Activated T-helper 9 cell treated with anti-CD3 and anti-CD28 coated beads, Interleukin-2, amount 50 U/mL, for 16 hours (primary cell): ENCODE measurements at regions not wholly inside any gene's neighbourhood (a gene's known extent, or its start where the extent isn't known, plus 50 kb on each side); places are given as distances from the start of the nearest gene placed in this dataset.

Experiments used
- DNase-seq: peaks from one replicate; pipeline ENCODE4 v3.0.0-alpha.2; 2020; ENCODE audit warnings: low read depth

DNA sequence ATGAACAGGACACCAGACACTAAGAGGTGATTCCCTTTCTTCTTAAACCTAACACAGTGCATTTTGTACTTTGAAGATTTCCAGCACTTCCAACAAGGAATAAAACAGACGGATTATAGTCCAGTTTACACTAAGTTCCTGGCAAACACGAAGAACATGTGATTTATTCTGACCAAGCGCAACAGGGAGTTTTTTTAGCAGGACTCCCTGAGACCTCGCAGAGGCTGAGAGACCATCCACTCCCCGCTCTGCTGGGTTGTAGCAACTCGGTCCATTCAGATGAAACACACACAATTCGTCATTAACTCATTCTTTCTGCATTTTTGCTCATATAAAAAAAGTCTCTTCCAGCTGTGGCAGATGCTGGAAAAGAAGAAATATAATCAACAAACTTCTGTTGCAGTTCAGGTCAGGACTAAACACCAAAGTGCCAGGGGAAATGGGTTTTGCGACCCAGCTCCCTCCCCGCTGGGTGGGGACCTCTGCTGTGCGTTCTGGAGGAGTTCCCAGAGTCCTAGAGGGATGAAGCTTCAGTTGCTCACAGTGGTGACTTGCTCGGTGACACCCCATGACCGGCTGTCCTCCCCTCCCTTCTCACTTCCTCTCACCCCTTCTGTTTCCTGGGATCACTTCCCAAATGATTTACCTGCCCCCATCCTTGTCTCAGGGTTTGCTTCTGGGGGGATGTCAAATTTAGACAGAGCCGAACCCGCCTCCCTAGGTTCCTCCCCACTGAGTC lies 52.5 kb downstream of the KCNF1 start:
- DNase-seq: no peak

DNA sequence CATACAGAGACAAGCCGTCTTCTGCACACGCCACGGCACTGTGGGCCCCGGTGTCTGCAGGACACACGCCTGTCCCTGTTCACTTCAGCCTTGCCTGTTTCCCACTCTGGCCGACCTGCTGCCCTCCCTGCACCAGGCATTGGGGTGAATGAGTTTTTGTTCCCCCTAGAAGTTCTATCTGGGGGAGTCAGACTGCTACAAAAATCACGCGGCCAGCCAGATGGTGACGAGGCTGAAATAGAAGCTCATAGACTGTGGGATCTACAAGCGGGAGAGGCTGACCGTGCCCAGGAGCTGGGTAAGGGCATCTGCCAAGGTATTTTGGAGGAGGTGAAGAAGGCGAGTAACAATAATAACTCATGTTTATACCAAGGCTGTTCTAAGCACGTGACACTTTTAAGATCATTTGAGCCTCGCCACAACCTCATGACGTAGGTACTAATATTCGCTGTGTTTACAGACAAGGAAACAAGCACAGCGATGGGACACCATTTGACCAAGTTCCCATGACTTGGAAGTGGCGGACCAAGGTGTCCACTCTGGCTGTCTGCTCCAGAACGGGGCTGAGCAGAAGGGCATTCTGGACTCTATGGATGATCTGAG lies 53.6 kb downstream of the KCNF1 start:
- DNase-seq: no peak

DNA sequence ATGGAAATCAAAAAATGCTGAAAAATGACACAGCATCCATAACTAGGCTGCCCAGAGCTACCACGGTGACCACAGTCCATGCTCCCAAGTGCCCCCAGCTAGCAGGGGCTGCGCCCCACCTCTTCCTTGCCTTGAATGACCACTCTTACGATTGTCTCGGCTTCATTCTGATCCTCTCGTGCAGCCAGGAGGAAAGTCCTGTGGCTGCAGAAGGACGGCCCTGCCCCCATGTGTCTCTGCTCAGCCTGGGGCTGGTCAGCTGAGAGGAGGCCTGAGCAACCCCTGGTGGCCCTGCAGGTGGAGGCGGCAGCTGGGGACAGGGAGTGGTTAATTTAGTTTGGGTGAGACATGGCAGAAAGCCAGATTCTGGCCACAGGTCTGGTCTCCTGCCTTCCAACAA lies 54.3 kb downstream of the KCNF1 start:
- no peak for DNase-seq

DNA sequence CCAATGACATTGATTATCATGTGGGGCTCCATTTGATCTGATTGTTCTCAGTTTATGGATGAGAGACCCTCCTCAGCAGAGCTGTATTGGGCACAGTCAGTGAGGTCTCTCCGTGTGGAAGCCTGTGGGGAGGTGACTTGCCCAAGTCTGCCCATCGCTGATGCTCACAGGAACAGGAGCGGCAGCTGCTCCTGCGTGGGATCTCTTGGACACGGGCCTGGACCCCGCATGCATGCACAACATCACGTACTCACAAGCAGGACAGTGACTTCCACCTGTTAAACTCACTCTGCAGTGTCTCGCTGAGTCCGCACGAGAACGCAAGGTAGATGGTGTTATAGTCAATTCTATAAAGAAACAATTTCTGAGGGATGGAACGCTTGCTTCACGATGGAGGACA lies 55.0 kb downstream of the KCNF1 start:
- DNase-seq: no peak

DNA sequence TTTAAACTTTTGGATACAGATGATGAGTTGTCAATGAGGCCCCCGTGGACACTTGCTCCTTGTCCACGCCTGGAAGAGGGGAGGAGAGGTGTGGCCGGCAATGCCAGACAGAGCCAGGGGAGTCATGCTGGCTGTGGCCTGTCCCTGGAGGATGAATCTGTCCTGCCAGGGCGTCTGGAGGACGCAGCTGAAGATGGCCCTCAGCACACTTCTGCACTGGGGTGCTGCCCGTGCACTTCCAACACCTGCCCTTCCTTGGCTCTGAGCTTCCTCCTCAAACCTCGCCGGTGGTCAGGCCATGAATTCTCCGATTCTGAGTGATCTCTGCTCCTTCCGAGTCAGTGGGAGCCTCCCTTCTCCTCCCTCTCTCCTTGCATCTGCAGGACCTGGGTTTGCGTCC lies 56.4 kb downstream of the KCNF1 start:
- DNase-seq: no peak

DNA sequence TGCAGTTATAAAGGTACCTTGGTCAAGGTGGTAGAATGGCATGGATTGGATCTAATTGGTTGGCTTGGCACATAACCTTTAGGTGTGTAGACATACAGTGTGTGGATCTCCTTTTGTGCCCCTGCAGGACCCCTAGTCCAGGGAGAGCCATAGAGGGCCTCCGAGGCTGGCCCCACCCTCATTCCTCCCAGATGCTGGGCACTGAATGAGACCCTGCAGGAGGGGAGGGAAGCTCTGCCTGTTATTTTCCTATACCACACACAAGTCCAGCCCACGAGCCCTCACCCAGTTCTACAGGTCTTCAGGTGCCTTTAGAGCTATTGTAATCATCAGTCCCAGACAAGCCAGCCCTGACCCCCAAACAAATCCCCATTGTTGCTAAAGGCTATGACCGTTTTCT lies 58.9 kb downstream of the KCNF1 start:
- DNase-seq: no peak

DNA sequence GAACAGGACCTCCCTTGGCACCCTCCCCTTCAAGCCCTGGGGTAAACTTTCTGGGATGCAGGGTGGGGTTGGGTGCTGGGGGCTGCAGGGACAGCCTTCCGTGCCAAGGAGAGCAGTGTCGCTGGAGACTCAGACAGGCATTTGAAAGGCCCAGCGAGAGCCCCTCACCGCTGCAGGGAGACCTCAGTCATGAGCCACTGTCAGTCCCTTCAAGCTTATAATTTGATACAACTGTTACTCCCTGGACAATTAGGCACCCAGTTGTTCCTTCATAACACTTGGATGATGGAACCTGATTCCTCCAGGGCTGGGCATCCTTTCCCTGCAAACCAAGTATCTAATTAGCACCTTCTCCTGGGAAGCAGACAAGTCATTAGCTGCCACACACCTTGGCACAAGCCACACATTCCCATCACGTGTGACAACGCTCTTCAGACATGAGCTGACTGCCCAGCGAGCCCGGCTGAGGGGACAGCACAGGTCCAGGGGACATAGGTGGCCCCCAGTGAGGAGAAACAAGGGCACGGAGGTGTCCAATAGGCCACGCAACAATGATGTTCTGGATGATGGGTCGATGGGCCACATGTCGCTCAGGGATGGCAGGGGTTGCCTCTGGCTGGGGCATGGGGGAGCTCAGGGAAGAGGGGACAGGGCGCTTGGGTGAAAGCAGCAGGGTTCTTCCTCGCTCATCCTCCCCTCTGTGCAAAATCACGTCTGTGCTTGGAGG lies 59.6 kb downstream of the KCNF1 start:
- DNase-seq: no peak

DNA sequence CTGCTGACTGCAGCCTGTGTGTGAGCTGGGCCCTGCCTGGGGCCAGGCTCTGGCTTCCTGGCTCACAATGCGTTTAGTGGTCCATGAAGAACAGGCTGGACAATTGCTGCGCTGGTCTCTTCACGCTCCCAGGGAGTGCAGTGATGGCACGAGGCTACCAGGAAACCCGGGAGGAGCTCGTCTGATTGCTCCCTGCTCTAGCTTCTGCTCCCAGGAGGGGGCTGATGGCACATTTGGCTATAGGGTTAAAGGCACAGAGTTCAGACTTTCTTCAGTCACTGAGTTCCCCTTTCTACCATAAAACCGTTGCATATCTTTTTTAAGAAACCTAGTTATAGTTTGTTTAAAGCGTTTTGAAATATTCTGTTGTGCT lies 60.1 kb downstream of the KCNF1 start:
- no peak for DNase-seq

DNA sequence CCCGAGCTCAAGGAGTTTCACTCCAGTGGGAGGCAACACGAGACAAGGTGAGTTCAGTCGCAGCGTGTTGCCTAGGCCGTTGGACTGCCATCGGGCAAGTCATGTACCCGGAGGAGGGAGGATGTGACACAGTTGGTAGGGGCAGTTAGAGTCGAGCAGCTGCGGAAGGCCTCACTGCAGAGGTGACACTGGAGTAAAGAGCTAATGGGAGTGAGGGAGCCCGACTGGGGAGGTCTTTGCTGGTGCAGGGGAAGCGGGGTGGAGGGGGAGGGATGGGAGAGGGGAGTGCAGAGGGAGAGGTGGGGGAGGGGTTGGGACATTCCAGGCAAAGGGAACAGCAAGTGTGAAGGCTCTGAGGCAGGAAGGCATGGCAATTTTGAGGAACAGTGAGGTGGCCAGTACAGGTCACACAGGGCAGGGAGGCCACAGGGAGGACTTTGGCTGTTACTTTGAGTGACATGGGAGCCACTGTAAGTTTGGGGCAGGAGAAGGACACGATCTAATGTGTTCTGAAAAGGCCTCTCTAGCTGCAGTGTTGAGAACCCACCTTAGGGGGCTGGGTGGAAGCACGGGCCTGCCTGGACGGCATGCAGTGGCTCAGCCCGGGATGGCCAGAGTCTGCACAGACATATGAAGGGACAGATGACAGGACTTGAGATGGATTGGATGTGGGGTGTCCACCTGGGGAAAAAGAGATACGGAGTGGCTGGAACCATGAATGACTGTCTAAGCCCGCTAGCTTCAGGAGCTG lies 61.1 kb downstream of the KCNF1 start:
- no peak for DNase-seq

DNA sequence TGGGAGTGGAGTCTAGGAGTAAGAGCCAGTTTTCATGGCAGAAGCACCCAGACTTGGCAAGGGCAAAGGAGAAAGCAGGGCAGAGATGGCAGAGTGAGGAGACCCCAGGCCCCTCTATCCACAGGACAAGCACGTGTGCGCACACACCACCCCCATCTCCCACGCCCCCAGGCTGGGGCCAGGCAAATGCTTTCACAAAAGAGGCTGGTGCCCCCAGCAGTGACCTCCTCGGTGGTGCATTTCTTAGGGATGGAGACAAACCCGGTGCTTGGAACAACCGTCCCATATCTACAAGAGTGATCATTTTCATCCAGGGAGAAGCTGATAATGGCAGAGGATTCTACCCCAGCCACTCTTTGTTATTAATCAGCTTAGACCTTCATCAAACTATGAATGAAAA lies 62.0 kb downstream of the KCNF1 start:
- DNase-seq: no peak

DNA sequence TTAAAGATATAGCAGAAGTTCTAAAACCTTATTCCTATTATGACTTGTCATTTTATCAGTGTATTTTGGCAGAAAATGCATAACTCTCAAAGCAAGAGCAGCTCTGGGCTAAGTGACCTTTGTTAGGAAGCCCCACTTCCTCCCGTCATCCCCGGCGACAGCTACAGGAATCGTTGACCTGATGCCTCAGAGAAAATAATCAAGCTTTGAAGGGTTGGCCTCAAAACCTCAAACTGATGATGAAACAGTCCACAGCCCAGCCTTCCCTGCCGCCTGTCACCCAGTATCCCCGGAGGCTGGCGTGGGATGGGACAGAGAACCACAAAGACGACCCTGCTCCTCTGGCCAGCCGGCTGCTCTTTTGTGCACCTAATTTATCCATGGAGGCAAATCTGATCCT lies 65.3 kb downstream of the KCNF1 start:
- DNase-seq: no peak

DNA sequence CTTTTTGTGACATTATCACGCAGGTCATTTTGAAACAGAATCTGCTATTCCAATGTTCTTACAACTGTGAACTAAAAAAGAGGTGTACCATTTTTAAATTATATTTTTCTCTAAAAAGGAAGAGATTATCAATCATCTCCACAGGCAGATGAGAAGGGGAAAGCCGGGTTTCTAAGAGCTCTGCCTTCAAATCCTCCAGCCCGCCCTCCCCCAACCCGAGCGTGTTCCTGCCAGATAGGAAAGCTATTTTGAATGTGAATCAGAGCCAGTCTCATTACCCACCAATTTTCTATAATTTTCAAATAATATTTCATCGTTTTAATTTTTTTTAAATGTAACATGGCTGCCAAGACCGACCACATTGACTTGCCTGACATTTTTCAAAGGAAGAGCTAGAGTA lies 65.9 kb downstream of the KCNF1 start:
- no peak for DNase-seq

DNA sequence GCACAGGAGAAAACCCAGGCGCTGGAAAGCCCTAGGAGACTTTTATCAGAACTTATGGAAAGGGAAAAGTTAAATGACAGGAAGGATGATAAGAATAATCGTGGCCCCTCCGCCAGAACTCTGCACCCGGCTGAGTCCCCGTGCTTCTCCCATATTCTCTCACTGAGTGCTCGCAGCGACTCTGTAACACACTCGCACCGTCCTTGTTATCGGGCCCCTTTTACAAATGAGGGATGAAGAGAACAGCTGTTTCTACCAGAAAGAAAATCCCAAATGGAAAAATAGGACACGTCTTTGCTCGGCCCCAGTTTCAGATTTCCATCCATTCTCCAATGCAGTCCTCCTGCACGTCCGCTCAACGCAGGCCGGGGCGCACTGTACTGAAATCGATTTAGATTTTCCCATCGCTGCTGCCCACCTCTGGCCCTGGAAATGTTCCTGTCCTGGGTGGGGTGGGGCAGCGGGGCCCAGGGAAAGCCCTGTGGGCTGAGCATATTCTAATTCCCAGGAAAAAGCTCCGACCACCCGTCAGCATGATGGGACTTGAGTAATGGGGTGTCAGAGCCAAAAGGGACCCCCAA lies 66.4 kb downstream of the KCNF1 start:
- no peak for DNase-seq

DNA sequence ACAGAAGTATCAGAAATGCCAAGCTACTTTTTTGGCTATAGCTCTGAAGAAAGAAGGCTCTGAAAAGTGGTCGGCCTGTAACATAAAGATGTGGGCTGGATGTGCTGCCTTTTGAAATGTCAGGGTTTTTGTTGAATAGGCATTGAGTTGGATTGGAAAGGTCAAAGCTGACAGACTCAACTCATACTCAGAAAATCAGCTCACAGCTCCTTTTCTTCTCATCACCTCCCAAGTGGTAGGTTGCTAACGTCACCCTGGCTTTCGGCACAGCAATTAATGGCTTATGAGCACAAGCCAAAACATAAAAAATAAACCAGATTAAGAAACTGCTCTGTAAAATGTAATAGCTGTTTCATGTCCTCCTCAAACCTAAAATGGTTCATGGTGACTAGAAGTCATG lies 68.3 kb downstream of the KCNF1 start:
- no peak for DNase-seq

DNA sequence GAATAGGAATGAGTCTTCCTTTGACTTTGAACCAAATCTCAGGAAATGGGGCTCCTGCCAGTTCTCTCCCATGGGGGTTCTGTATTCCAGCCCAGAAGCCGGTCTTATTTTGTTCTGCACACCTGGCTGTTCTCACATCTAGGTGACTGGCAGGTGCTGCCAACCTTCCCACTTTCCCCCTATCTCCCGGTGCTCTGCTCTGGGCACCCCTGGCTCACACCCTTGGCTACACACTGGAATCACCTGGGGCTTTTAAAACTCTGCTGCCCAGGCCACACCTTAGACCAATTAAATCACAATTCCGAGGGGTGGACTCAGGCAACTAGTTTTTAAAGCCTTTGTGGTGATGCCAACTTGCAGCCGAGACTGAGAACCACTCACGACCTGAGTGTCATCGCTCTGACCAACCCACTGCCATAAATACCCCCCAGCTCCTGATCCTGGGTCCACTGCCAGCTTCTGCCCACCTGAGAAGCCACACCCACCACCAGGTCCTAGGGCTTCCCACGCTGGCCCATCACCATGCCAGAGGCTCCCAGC lies 69.2 kb downstream of the KCNF1 start:
- no peak for DNase-seq

DNA sequence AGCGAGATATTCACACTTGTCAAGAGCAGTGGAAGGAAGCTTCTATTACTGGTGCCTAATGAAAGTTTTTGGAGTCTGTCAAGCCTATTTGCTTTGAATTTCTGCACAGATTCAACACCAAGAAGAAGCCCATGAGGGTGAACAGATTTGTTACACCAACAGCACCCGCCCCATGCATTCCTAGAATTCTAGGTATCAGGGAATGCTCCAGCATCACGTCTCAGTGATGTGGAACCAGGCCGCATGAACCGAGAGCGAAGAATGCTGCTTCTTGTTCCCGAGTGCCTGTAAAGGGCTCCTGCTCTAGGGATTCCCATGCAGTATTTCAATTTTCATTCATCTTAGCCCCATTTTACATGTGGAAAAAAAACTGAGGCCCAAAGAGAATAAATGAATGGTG lies 69.7 kb downstream of the KCNF1 start:
- DNase-seq: no peak

DNA sequence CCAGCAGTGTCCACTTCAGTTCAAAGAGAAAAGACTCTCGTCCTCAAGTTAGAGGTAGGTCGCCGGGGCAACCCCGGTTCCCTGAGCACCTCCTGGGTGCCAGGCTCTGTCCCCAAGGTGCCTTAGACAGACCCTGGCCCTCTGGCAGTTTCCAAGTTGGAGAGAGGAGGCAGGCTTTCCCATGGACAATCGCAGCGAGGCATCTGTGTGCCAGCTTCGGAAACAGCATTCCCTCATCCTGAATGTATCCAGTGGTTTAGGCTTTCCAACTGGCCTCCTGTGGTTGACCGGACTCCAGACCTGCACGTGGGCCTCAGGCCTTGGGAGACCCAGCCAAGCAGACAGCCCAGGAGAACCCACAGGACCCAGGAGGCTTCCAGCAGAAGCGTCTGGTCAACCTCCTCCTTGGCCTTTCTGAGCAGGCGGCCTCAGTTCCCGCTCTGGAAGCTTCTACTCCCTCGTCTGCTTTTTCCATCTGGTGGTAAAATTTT lies 70.3 kb downstream of the KCNF1 start:
- DNase-seq: no peak

DNA sequence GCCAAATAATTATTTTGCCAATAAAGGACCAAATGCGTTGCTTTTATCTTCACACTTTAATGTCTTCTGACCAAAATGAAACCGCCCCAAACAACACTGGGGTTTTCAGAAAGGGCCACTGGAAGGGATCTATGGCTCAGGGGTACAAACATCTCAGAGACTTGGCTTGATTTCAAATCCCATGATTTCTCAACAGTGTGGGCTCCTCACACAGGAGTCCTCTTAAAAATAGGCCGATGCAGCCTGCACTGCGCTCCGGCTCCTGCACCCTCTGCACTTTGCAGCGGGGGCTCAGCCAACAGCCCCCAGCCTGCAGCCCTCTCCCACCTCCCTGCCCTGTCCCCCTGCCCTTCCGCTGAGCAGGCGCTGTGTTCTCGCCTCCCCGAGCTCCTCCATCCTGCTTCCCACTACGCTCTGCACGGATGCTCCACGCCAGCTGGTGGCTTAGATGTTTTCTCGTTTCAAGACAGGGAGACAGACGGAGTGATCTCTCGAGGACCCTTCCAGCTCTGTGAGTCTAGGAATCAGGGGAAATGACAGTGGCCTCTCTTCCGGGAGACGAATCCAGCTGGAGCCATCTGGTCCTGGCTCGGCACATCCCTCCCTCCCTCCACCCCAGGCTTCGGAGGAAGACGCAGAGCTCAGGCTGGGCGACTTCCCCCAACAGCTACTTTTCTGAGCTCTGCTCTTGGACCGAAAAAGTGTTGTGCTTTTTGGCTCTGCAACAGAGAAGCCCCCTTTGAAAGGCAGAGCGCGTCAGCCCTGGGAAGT lies 71.4 kb downstream of the KCNF1 start:
- no peak for DNase-seq

DNA sequence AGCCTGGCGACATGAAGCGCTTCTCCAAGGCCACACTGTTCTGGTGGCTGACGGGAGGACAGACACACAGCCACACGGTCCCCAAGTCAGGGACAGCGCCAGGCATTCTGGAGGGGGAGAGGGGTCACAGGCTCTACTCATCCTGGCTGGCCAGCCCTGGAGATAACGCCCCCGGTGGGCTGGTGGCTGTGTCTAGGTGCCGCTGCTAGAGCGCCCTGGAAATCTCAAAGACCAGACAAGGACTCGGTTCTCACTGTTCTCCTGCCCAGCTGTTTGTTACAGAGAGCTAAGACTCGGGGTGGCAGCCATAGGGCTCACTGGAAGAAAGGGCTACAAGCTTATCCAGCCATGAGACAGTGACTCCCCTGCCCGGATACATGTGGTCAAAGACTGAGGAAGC lies 72.0 kb downstream of the KCNF1 start:
- DNase-seq: no peak

DNA sequence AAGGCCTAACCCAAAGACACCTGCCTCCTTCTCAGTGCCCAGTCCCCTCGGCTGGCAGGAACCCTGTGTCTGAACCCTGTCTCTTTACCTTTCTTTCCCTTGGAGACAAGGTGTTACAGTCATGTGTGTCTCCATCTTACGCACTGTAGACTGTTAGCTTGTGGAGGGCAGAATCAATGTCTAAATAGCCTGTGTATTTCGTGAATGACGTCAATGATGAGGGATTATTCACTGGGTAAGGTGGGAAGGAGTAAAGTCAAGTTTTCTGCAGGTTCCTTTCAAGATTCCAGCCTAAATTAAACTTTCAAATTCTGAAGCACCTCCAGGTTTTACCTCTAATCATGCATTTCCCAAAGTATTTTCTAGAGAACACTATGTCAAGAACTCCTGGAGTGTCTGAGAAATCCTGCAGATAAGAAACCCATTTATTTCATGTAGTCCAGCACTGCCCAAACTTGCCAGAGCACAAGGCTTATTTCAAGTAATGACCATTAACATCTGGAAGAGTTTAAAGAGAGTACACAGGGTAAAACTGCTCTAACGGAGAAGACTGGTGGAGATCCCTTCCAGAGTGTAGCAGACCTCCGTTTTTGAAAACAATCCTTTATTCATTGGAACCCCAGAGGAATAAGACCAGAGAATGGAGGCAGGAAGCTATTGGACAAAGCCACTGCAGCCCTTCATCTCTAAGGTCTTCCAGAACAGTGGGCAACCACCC lies 72.8 kb downstream of the KCNF1 start:
- DNase-seq: no peak

DNA sequence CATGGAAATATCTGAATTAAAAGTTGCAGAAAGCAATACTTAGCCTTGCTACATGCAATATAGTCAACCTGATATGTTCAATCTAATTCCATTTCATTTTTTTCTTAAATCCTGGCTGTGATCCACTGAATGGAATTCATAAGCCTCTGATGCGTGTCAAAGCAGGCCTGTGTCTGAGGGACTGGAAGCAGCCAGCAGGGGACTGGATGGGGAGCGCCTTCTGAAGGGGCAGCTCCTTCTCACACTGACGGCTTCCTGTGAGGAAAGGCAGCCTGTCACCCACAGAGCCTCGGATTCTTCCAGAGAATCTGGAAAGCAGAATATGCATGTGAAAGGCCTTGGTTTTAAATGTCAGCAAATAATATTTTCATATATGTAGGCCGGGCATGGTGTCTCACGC lies 73.5 kb downstream of the KCNF1 start:
- no peak for DNase-seq
